Mesodermal cell (in vitro differentiated cells): ENCODE measurements at regions not wholly inside any gene's neighbourhood (a gene's known extent, or its start where the extent isn't known, plus 50 kb on each side); places are given as distances from the start of the nearest gene placed in this dataset.

Experiments used
- H3K27ac ChIP-seq: 2 replicates; pipeline ENCODE4 v1.7.0; 2013; ENCODE audit warnings: mild to moderate bottlenecking, low read depth, low read length, moderate library complexity; ENCODE audit not compliant: severe bottlenecking
- H3K36me3 ChIP-seq: 2 replicates; pipeline ENCODE4 v1.7.1; 2013; ENCODE audit warnings: mild to moderate bottlenecking, low read length, moderate library complexity; ENCODE audit not compliant: control insufficient read depth, insufficient read depth
- H3K4me1 ChIP-seq: one replicate; pipeline ENCODE4 v1.7.1; 2013; ENCODE audit warnings: mild to moderate bottlenecking, low read length; ENCODE audit not compliant: insufficient read depth, control insufficient read depth, poor library complexity, severe bottlenecking
- H3K4me3 ChIP-seq: 2 replicates; pipeline ENCODE4 v1.7.0; 2013; ENCODE audit warnings: low read length, control low read depth, mild to moderate bottlenecking; ENCODE audit not compliant: insufficient read depth, poor library complexity, severe bottlenecking; ENCODE audit errors: extremely low read depth
- H3K9me3 ChIP-seq: 2 replicates; pipeline ENCODE4 v1.7.1; 2013; ENCODE audit warnings: mild to moderate bottlenecking, low read length, moderate library complexity; ENCODE audit not compliant: control insufficient read depth
- WGBS, 2 experiments: methylation state at CpG; one replicate each; pipeline ENCODE4 v1.1.5; 2013; ENCODE audit warnings: missing lambda C conversion rate in 2 of 2; ENCODE audit not compliant: insufficient coverage in 2 of 2; 5-methylcytosine and 5-hydroxymethylcytosine counted together

- Histone ChIP-seq H3K9me3 (no peaks in the 10 kb centered on the region), H3K27ac (no peak overlapping the region), H3K4me3 (no peak overlapping the region), H3K36me3 (no peaks in the 10 kb centered on the region), H3K4me1 (no peaks in the 10 kb centered on the region)
- 100% methylated on average over 1 to 2 of the region's 3 CpGs for WGBS, 2 experiments
These were observed 263.4 kb upstream of the KCNMB2 start for GRCh38 chr3:178272841-178273240.

- H3K4me3 ChIP-seq, result no peak overlapping the region
- WGBS, 2 experiments, result 83% methylated on average over 1 of the region's 4 CpGs; no CpG with 5 or more reads in 1 of the 2 experiments
- no peaks in the 10 kb centered on the region for H3K36me3 ChIP-seq
- no peak overlapping the region for H3K27ac ChIP-seq
- H3K4me1 ChIP-seq, result no peaks in the 10 kb centered on the region
- peaks cover 9% of the 10 kb centered on the region for H3K9me3 ChIP-seq
These were observed 261.5 kb upstream of the KCNMB2 start for GRCh38 chr3:178274711-178275110.

- no peak overlapping the region for H3K27ac ChIP-seq
These were observed 260.9 kb upstream of the KCNMB2 start for GRCh38 chr3:178275311-178275710.

GRCh38 chr3:178275793-178276192 lies 260.4 kb upstream of the KCNMB2 start:
- Histone ChIP-seq H3K9me3 (peaks cover 12% of the 10 kb centered on the region), H3K4me1 (no peaks in the 10 kb centered on the region), H3K4me3 (no peak overlapping the region), H3K27ac (no peak overlapping the region), H3K36me3 (no peaks in the 10 kb centered on the region)
- 80 to 100% methylated on average over 1 to 2 of the region's 2 CpGs for WGBS, 2 experiments

More at GRCh38 chr3:178275311-178275710, 260.9 kb upstream of the KCNMB2 start:
- Histone ChIP-seq H3K9me3 (peaks cover 12% of the 10 kb centered on the region), H3K4me1 (no peaks in the 10 kb centered on the region), H3K36me3 (no peaks in the 10 kb centered on the region), H3K4me3 (no peak overlapping the region)

GRCh38 chr3:178277605-178278004 lies 258.6 kb upstream of the KCNMB2 start:
- no peaks in the 10 kb centered on the region for H3K4me1 ChIP-seq
- no peak overlapping the region for H3K27ac ChIP-seq
- no peaks in the 10 kb centered on the region for H3K36me3 ChIP-seq
- peaks cover 12% of the 10 kb centered on the region for H3K9me3 ChIP-seq
- 61 to 79% methylated on average over 2 of the region's 2 CpGs for WGBS, 2 experiments
- no peak overlapping the region for H3K4me3 ChIP-seq

- Histone ChIP-seq H3K36me3 (no peaks in the 10 kb centered on the region), H3K4me3 (no peak overlapping the region), H3K9me3 (peaks cover 12% of the 10 kb centered on the region), H3K27ac (no peak overlapping the region), H3K4me1 (no peaks in the 10 kb centered on the region)
- WGBS, 2 experiments, result 100% methylated on average over 1 of the region's 1 CpG; no CpG with 5 or more reads in 1 of the 2 experiments
These were observed 252.7 kb upstream of the KCNMB2 start for GRCh38 chr3:178283561-178283960.

- peaks cover 8% of the 10 kb centered on the region for H3K9me3 ChIP-seq
- no peaks in the 10 kb centered on the region for H3K4me1 ChIP-seq
- no peaks in the 10 kb centered on the region for H3K36me3 ChIP-seq
- H3K4me3 ChIP-seq, result no peak overlapping the region
- WGBS, 2 experiments, result no CpG with 5 or more reads among the region's 1 CpG
- H3K27ac ChIP-seq, result no peak overlapping the region
These were observed 252.1 kb upstream of the KCNMB2 start for GRCh38 chr3:178284181-178284580.

- WGBS, 2 experiments, result 67 to 82% methylated on average over 3 of the region's 5 CpGs
- Histone ChIP-seq H3K36me3 (no peaks in the 10 kb centered on the region), H3K27ac (no peak overlapping the region), H3K9me3 (no peaks in the 10 kb centered on the region), H3K4me3 (no peak overlapping the region), H3K4me1 (no peaks in the 10 kb centered on the region)
These were observed 248.2 kb upstream of the KCNMB2 start for GRCh38 chr3:178288074-178288473.

GRCh38 chr3:178289544-178290160 lies 246.6 kb upstream of the KCNMB2 start:
- WGBS, 2 experiments, result 100% methylated on average over 2 to 3 of the region's 6 CpGs
- Histone ChIP-seq H3K4me3 (no peak overlapping the region), H3K9me3 (no peaks in the 10 kb centered on the region)

GRCh38 chr3:178291574-178292370 lies 244.5 kb upstream of the KCNMB2 start:
- H3K36me3 ChIP-seq, result no peaks in the 10 kb centered on the region
- no peaks in the 10 kb centered on the region for H3K4me1 ChIP-seq
- 40 to 100% methylated on average over 1 of the region's 7 CpGs for WGBS, 2 experiments
- no peak overlapping the region for H3K27ac ChIP-seq
- no peak overlapping the region for H3K4me3 ChIP-seq
- H3K9me3 ChIP-seq, result no peaks in the 10 kb centered on the region

More at GRCh38 chr3:178289544-178290160, 246.6 kb upstream of the KCNMB2 start:
- no peaks in the 10 kb centered on the region for H3K36me3 ChIP-seq
- no peak overlapping the region for H3K27ac ChIP-seq
- no peaks in the 10 kb centered on the region for H3K4me1 ChIP-seq
